GM21576 (cell line): ENCODE measurements at regions not wholly inside any gene's neighbourhood (a gene's known extent, or its start where the extent isn't known, plus 50 kb on each side); places are given as distances from the start of the nearest gene placed in this dataset.

ENCODE experiments used
- ATAC-seq: cut with Tn5 transposase; IDR thresholded peaks from one replicate; pipeline ENCODE4 v1.9.1; 2021; ENCODE audit warnings: mild to moderate bottlenecking, moderate library complexity; ENCODE audit not compliant: unreplicated experiment

GRCh38 chr10:123585477-123586445, 80.4 kb upstream of the GPR26 start:
- ATAC-seq: no peak

DNA sequence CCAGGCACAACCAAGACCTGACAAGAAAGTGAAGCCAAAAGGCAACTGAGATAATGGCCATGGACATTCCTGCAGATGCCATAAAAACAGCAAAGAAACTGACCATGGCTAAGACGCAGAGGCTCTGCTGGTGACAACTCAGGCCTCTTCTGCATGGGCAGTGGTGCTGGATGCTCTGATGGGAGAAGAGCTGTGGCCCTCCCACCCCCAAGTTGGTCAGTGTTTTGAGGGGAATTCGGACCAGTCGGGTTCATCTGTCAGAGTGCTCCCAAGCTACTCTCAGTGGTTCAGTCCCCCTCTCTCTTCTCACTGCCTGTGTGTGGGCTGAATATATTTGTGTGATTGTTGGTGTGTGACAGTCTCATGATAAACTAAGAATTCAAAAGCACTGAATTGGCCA, 79.0 kb upstream of the GPR26 start:
- no peak for ATAC-seq

GRCh38 chr10:123588386-123588914, 77.7 kb upstream of the GPR26 start:
- ATAC-seq: no peak

DNA sequence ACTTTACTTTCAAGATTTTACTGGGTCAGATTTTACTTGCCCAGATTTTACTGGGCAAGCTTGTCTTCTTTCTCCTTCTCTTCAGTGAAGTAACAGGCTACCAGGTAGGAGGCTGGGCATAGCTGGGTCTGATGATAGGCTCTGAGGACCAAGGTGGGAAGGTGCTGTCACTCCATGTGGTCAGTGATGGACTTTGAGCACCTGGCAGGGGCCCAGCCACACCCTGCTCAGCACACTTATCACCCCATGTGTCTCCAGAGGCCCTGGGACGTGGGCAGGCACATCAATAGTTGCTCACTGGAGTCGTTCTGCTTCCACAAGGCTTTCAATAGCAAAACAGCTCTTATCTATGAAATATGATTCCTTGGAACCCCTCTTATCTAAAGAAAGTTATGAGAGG, 70.5 kb upstream of the GPR26 start:
- no peak for ATAC-seq

DNA sequence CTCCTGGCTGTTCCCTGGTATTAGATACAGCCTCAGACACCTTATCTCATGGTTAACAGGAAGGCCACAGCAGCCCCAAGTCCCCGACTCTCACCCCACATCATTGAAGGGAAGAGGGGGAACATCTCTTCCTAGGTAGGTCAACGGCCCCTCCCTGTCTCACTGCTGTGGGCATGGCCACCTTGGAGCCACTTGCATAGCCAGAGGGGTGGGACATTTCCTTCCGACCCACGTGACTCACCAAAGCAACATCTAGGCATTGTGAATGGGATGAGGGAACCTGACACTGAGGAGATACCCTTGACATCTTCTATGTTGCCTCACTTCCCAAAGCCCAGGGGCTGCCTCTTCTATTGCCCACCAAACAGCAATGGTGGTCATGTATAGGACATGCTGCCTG, 68.5 kb upstream of the GPR26 start:
- ATAC-seq: no peak

DNA sequence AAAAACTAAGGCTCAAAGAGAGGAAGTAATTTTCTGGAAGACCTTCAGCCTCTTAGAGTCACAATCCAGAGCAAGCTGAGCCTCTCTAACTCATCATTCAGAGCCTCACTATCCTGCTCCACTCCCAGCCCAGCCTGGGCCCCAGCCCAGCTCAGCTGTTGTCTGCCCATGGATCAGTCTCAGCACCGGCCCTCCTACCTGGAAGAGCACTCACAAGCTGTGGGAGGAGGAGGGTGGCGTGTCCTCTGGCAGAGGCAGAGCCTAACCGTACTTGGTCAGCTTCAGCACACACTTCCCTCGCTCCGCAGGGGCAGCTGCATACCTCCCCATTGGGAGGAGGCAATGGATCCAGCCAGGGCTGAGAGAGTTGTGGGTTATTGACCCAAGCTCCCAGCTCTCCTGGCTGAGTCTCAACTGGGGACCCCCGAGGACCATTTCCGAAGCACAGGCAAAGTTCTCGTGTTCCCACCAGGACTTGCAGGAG, 66.7 kb upstream of the GPR26 start:
- ATAC-seq: no peak

DNA sequence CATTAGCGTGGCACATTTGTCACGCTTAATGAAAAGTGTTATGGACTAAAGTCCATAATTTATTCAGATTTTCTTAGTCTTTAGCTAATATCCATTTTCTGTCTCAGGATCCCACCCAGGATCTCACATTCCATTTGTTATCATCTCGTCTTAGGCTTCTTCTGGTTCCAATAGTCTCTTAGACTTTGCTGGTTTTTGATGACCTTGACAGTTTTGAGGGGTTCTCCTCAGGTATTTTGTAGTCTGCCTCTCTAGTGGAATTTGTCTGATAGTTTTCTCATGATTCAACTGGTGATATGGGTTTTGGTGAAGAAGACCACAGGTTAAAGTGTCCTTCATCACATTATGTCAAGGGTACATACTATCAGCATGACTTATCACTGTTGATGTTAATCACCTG, 66.0 kb upstream of the GPR26 start:
- ATAC-seq: no peak

DNA sequence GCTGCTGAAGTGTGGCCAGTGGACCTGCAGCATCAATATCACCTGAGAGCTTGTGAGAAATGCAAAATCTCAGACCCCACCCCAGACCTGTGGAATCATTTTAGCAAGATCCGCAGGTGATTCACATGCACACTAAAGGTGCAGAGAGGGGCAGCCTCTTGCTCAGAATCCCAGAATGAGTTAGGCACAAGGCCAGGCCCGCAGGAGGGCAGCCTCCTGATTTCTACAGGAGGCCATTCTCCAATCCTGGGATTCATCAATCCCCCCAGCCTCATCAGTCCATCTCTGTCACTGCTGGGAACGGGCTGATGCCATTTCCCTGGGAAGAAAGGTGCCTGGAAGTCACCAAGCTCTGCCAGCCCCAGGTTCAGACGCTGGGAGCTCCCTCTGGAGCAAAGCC, 63.0 kb upstream of the GPR26 start:
- no peak for ATAC-seq

GRCh38 chr10:123604506-123604905, 61.6 kb upstream of the GPR26 start:
- no peak for ATAC-seq

DNA sequence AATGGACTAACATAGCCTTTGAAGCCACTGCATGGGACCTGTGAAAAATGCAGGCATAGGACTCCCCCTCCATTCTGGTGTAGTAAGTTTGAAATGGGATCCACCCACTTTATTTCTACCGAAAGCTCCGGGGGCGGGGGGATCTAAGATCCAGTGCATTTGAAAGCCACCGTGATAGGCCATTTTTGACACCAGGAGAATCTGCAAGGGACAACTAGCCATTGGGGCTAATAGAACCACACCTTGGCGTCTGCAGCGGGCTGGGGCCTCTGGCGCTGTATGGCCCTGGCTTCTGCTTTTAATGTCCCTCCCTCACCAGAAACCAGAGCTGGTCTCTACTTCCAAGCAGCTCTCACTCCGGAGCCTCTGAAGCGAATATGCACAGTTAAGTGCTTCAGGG, 60.1 kb upstream of the GPR26 start:
- ATAC-seq: no peak

- no peak for ATAC-seq
Measured at GRCh38 chr10:123606955-123607354, 59.2 kb upstream of the GPR26 start.

DNA sequence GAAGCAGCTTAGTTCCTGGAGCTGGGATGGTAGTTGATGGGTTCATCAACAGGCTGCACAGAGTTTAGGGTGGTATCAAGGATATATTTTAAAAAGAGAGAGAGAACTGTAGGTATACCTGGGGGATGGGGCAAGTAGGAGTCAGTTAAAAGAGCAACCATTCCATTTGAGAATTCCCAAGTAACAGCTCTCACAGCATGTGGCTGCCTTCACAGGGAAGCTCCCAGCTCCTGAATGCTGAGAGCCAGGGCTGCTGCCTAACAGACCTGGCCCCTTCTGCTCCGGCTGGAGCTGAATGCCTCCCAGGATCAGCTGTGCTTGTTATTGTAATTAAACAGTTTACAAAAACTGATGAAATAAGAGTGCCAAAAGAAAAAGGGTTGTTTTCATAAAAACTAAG, 58.8 kb upstream of the GPR26 start:
- no peak for ATAC-seq

GRCh38 chr10:123608047-123608446, 58.1 kb upstream of the GPR26 start:
- ATAC-seq: no peak

DNA sequence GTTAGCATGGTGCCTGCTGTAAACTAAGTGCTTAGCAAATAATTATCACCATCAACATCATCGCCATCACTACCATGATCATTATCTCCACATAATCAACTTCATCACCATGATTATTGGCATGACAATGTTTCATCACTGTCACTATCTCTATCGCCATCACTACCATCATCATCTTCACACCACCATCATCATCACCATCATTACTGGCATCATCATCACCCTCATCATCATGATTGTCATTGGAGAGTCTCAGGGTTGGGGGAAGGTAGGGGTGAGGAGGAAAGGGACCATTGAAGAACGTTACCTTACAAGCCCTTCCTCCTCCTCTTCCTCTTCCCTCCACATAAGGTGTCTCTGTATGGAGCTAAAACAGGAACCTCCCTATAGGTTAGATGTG, 54.9 kb upstream of the GPR26 start:
- no peak for ATAC-seq

DNA sequence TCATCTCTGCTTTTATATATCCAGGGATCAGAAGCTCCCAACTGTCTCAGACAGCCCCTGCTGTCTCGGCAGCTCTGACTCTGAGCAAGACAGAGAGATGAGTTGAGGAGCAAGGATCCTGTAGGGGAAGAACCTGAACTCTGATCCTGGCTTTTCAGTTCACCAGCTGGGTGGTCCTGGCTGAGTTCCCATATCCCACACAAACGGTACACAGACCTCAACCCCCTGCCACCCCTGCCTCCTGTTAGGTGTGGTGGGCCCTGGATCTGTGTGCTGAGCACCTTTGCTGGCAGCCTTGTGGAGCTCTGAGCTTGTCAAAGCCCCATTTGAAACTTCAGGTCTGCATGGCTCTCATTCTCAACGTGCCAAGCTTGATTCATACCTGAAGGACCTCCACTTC, 54.3 kb upstream of the GPR26 start:
- no peak for ATAC-seq

- ATAC-seq: no peak
Measured at GRCh38 chr10:123613346-123613850, 52.8 kb upstream of the GPR26 start.

GRCh38 chr10:123614888-123615287, 51.3 kb upstream of the GPR26 start:
- ATAC-seq: no peak
